Forelimb muscle (tissue), 1 donor: ENCODE measurements at regions not wholly inside any gene's neighbourhood (a gene's known extent, or its start where the extent isn't known, plus 50 kb on each side); places are given as distances from the start of the nearest gene placed in this dataset.
A peak's percentile ranks its signal among the peaks of the same experiment; 100 is the strongest.
"Not testable (repeated sequence)": the region's sequence is repeated elsewhere in the genome, so short reads cannot be mapped to it uniquely, and the experiment has no call there.

ENCODE experiments used
- DNase-seq: peaks from one replicate; pipeline ENCODE4 v3.0.0-alpha.2; 2013; ENCODE audit warnings: low read depth

GRCh38 chr5:87105577-87105976, 162.1 kb upstream of the RASA1 start:
- DNase-seq: no peak

GRCh38 chr5:87109746-87110145, 157.9 kb upstream of the RASA1 start:
- DNase-seq: no peak

- DNase-seq: no peak
Measured at GRCh38 chr5:87110721-87111120, 157.0 kb upstream of the RASA1 start.

GRCh38 chr5:87113861-87114260, 153.8 kb upstream of the RASA1 start:
- DNase-seq: no peak

- no peak for DNase-seq
Measured at GRCh38 chr5:87114631-87115030, 153.1 kb upstream of the RASA1 start.

GRCh38 chr5:87115839-87116364, 151.8 kb upstream of the RASA1 start:
- no peak for DNase-seq

- DNase-seq: no peak
Measured at GRCh38 chr5:87116825-87117512, 150.7 kb upstream of the RASA1 start.

GRCh38 chr5:87119588-87119987, 148.1 kb upstream of the RASA1 start:
- no peak for DNase-seq

- DNase-seq: no peak
Measured at GRCh38 chr5:87120518-87121303, 147.0 kb upstream of the RASA1 start.

GRCh38 chr5:87121304-87122150, 146.2 kb upstream of the RASA1 start:
- DNase-seq: no peak

GRCh38 chr5:87122151-87122977, 145.3 kb upstream of the RASA1 start:
- no peak for DNase-seq

GRCh38 chr5:87125766-87126165, 141.9 kb upstream of the RASA1 start:
- no peak for DNase-seq

GRCh38 chr5:87126869-87127268, 140.8 kb upstream of the RASA1 start:
- DNase-seq: no peak

GRCh38 chr5:87127426-87127825, 140.3 kb upstream of the RASA1 start:
- no peak for DNase-seq

GRCh38 chr5:87127956-87128687, 139.6 kb upstream of the RASA1 start:
- no peak for DNase-seq

GRCh38 chr5:87129046-87129445, 138.6 kb upstream of the RASA1 start:
- DNase-seq: no peak

- DNase-seq: no peak
Measured at GRCh38 chr5:87132696-87133095, 135.0 kb upstream of the RASA1 start.

- not testable (repeated sequence) for DNase-seq
Measured at GRCh38 chr5:87134513-87134912, 133.2 kb upstream of the RASA1 start.

GRCh38 chr5:87136096-87136495, 131.6 kb upstream of the RASA1 start:
- no peak for DNase-seq

- DNase-seq: no peak
Measured at GRCh38 chr5:87136733-87137132, 130.9 kb upstream of the RASA1 start.

- DNase-seq: peak; percentile 17
Measured at GRCh38 chr5:87137283-87137682, 130.4 kb upstream of the RASA1 start.
